ENCODE measurements at regions not wholly inside any gene's neighbourhood (a gene's known extent, or its start where the extent isn't known, plus 50 kb on each side); places are given as distances from the start of the nearest gene placed in this dataset.

DNA sequence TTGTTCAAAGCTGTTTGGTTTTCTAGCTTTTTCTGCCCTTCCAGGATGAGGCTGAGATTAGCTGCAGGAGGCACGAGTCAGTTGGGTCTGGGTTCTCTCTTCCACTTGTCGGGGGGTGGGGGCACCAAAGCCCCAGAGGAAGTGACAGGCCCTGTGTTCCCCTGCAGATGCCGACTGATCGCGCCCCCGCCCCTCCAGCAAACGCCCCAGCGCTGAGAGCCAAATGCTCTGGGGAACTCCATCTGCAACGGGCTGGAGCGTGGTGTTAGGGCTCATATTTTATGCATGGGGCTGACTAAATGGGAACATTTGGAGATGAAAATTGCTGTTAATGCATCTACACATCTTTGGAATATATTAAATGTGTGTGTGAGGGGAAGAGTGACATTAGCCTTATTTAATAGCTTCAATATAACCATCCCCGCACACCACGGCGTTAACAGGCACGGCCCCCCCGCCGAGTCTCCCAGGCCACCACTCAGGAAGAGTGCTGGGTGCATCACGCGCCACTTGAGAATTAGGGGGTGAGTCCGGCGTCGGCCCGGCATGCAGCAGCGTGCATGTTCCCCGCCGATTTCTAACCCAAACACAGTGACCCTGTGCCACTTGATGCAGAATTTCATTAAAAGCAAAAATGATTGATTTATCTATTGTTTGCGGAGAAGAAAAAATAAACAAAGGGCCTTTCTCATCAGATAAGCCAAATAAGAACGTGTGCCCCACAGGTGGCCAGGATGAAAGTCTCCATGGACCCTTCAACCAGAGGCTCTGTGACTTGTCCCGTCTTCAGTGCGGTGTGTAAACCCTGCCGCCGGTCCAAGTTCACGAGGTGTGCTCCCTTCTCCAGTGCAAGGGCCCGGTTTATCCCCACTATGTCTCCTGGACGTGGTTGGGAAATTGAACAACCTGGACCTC lies 165.0 kb upstream of the RTL1 start:
- DNase-seq (ENCODE audit: low spot score): no peak

DNA sequence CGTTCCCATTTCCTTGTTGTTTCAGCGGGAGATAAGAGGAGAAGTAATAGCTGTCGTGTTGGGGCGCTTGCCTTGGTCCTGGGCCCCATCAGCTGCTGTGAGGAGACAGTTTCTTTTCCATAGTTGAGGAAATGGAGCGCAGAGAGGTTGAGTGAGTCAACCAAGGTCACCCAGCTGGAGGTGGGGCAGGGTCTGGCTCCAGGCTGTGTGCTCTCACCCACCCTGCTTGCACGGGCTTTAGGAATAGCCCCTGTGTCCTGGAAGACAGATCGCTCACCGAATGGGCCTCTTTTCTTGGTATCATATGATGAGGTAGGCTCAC lies 165.7 kb upstream of the RTL1 start:
- DNase-seq (ENCODE audit: low spot score): no peak

DNA sequence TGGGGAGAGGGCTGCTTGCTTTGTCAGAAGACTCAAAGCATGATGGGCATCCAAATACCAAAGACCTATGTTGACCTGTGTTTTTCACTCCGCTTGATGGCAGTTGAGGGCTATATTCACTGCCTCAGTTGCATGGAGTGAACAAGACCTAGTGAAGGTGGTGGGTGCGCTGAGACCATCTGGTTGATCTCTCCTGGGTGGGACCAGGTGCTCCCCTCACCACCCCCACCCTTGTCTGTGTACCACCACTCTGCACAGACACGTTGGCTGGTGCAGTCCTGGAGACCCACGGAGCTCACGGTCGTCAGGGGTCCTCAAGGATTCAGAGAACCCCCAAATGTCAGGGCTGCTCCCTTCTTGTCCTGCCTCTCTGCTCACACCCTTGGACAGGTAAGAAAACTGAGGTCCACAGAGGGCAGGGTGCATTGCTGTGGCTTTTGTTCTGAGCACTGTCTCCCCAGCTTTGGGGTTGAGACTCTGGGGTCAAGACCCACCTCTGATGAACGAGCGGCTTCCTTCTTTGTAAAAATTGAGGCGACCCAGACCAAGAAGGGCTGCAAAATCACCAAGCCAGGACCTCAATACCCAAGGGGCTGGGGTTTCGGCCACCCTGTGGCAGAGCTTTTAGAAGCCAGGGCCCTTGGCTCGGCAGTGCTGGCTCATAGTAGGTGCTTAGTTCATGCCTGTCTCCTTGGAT lies 166.3 kb upstream of the RTL1 start:
- DNase-seq (ENCODE audit: low spot score): no peak

DNA sequence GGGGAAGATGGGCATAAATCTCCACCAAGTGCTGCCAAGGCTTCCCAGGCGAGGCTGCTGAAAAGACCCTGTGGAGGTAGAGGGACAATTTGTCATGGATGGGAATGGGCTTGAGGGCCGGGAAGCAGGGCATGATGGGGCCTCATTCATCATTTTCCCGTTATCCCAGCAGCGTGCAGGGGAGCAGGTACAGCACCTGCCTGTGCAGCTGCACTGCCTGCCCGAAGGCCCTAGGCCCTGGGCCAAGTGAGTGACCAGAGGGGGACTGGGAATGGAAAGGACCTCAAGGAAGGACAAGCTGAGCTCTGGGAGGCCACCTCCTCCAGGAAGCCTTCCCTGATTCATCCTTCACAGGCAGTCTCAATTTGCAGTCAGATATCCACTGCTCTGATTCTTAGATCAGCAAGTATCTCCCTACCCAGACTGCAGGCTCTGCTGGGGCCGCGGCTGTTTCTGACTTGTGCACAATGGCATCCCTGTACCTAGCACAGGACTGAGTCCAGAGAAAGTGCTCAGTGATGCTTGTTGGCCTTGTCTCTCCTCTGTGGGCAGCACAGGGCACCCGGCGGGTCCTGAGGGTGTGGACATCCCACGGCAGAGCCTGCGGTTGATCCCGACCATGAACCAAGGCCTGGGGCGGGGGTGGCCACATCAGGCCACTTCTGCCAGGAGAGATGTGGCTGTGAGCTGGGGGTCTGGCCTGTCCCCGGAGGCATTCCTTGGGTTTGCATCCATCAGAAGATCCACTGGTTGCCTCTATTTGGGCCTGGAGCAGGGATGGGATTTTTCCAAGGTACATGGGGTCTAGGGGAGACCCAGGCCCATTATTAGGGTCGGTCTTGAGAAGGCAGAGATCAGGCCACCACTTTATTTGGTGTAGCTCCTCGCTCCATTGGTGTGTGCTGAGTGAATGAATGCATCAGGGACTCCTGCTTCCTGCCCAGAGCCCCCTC lies 167.3 kb upstream of the RTL1 start:
- DNase-seq (ENCODE audit: low spot score): no peak

DNA sequence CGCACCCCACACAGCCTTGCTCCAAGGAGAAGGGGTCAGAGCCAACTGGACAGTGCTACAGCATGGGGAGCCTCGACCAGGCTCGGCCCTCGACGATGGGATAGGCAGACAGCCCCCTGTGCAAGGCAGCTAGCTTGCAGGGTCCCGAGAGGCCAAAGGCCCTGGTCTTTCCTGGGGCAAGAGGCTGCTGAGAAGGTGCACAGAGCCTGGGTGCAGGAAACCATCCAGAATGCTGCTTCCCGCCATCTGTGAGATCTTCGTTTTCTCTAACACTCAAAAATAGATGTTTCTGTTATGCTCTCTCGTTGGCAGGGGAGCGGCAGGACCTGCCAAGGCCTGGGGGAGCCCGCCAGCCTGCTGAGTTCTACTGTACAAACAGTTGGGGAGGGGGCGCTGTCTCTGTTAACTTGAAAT lies 168.0 kb upstream of the RTL1 start:
- no peak for DNase-seq (ENCODE audit: low spot score)

DNA sequence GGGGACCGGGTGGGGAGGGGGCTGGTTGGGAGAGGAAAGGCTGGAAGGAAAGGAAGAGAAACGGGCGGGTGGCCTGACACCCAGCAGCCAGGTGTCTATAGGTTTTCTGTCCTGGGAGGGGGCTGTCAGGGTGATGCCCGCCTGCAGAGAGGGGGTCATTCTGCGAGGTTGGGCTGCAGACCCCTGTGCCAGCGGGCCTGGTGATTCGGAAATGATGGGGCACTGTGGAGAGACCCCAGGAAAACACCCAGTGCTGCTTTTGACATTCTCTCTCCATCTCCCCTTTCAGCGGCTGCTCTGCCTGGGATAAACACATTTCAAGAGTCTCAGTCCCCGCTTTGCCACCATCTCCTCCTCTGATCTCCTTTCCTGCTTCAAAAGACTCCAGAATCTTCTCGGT lies 168.5 kb upstream of the RTL1 start:
- DNase-seq (ENCODE audit: low spot score): no peak

DNA sequence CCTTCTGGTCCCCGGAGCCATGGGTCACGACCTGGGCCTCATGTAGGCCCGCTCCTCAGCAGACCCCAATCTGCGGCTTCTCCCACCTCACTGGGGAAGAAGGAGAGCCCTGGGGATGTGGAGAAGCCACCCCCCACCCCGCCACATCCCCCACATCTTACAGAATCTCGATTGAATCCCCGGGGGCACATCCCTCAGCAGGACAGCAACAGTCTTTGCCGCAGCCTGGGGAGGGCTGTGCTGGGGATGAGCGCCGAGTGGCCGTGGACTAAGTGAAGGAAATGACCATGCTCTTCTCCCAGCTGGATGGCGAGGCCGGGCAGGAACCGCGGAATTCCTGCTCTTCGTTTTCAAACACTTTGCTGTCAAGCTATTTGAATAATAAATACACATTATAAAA lies 169.0 kb upstream of the RTL1 start:
- no peak for DNase-seq (ENCODE audit: low spot score)

DNA sequence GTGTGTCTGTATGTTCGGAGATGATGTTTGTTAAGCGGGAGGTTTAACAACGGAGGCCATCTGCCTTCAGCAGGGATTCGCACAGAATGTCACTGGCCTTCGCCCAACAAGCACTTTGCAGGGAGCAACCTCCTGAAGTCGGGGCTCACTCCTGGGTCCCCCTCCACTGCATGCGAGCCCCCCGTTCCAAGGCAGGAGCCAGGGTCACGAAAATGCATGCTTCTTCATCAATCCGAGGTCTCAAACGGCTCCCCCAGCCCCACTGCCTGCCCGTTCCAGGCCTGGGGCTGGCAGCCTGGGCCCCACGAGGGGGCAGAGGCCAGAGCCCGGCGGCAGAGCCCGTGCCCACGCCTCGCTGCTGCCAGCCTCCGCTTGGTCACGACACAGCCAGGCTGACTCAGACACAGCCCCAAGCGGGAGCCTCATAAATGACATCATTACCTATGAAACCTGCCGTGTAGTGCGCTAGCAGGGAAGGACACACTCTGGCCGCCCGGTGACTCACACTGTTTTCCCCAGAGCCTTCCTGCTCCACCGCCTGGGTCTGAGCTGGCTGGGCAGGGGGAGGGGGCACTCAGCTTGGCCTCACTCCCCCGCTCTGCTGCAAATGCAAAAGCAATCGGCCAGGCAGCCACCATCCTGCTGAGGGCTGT lies 169.5 kb upstream of the RTL1 start:
- peak; percentile 98 for DNase-seq (ENCODE audit: low spot score)

DNA sequence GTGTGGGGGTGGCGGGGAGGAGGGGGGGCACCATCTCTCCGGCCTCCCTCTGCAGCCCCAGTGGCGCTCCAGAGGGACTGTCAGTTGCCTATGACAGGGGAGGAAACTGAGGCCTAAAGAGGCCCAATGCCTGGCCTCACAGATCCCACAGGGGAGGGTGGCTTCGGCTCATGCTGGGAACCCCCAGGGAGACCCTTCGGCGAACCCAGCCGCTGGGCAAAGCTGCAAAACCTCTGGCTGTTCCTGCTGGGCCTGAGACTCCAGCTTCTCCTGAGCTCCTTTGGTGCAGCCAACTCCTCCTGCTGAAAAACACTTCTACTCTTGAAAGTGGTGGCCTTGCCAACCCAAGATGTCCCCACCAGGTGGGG lies 170.1 kb upstream of the RTL1 start:
- no peak for DNase-seq (ENCODE audit: low spot score)

DNA sequence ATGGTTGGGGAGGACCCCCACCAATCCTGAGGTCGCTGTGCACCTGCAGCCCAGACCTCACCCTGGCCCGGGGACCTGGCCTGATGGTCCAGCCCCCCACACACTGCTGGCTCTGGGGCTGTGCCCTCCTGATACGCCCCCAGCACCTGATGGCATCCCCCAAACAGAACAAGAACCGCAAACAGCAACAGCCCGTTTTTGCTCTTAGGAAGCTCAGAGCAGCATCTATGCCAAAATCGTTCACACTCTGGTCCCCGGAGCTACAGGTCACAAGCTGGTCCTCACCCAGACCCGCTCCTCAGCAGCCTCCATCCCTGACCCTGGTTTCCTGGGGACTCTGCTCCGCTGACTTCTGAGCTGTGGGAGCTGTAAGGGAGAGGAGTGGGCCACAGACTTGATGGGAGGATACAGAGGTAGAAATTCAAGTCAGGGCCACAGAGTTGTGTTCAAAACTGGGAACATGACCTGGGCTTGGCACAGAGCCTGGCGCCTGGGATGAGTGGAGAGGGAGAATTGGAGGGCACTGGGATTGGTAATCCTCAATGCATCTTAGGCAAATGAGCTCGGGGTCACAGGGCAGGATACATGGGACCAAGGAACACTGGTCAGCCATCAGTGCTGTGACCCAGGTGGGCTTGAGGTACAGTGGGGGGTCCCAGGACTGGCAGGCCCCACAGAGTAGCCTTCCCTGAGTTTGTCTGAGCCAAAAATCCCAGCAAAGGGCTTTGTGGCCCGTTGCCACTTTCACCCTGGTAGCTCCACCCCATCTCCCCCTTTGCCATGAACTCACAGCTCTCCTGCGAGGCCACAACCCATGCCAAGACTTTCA lies 170.9 kb upstream of the RTL1 start:
- DNase-seq (ENCODE audit: low spot score): no peak

DNA sequence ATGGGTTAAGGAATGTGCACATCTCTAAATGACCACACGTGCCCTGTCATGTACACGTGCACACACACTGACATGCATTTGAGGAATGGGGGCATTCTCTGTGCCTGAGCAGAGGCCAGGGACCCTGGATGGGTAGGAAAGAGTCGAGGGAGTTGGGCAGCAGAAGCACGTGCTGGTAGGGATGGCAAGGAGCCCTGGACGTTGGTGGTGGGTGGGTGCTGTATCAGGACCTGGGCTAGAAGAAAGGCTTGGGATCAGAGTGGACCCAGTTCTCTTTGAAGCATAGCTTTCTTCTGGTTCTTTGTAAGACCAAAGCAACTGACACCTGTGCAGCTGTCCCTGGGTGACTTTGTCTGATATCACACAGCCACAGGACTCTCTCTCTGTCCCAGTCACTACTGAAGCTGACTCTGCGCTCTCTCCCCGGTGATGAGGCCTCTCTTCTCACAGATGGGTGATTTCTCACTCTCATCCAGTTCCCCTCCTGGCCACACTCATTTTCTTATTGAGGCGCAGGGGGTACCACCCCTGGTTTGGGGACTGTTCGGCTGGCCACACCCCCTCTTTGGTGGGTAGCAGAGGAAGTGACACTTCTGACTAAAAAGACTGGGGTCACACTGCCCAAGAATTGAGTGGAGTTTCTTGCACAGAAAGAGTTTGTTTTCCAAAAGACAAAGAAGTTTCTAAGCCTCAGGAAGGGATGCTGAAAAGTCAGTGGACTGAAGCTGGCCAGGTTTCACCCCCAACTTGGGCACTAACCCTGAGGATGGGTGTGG lies 171.7 kb upstream of the RTL1 start:
- DNase-seq (ENCODE audit: low spot score): no peak

DNA sequence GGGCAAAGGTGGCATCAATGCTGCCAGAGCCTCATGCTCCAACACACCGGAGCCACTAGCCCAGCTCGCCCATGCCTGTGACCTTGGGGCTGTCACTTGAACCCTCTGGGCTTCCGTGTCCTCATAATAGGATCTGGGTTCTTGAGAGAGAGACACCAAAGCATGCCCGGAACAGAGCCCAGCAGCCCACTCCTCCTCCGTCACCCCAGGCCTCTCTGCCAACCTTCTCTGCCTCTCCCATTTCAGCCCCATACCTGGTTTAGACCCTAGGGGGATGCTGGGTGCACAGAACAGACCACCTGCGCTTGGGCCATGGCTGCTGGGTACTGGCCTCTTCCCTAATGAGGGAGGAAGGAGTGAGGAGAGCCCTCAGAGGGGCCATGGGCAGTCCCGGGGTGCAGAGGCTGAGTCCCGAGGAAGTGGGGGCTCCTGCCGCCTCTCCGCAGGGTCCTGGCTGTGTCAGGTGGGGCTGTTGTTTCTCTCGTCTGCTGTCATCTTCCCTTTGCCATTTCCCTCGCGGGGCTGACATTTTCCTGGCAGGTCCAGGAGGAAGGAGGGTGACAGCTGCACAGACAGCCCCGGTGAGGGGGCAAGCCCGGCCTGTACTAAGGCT lies 172.4 kb upstream of the RTL1 start:
- DNase-seq (ENCODE audit: low spot score): no peak

DNA sequence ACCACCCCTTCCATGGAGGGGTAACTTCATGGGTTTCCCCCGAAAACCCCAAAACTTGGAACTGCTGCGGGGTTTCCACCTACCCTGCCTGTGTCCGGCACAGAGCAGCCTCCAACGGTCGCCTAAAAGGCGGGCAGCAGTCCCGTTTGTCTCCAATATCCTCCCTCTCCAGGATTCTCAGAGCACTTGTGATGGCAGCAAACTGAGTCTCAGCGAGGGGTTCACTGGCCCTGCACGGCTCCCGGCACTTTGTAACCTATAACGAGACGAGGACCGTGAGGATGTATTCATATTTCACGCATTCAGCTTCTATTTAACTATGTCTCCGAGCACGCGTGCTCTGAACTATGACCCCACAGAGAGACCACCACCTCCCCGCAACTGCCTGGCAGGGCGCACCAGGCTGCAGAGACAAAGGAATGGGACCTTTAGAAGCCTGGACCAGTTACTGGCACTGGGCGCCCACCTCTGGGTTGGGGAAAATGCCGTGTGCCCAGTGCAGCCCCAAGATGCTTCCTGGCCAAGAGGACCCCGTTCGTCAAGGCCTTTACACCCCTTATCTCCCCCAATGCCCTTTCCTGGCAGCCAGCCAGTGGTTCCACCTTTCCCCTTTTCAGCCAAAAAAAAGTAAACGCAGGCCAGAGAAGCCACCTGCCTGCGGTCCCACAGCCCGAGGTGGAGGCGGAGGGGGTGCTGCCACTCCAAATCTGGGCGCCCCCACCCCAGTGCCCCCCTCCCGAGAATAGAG lies 173.1 kb upstream of the RTL1 start:
- no peak for DNase-seq (ENCODE audit: low spot score)

DNA sequence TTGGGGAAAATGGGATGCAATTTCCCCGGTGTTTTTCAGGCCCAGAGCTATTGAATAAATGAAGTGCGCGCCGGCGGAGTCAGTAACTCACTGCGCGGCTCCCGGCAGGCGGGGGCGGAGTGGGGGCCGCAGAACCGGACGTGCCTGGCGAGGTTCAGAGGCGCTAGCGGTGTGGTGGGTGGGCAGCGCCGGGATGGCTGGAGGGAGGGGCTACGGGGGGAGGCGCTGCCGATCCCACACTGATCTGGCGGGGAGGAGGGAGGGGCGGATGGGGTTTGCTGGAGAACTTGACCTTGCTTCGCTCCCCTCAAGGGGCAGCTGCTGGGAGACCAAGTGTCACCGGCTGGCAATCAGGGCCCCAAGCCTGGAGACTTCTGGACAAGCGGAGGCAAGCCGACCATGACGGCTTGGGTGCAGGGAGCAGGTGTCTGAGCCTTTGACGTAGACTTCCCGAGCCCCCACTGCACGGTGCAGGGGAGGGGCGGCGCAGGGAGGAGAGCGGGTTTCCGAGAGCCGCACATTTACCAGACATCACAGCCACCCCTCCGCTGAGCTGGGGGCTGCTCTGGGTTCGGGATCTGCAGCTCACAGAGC lies 174.1 kb upstream of the RTL1 start:
- DNase-seq (ENCODE audit: low spot score): no peak

DNA sequence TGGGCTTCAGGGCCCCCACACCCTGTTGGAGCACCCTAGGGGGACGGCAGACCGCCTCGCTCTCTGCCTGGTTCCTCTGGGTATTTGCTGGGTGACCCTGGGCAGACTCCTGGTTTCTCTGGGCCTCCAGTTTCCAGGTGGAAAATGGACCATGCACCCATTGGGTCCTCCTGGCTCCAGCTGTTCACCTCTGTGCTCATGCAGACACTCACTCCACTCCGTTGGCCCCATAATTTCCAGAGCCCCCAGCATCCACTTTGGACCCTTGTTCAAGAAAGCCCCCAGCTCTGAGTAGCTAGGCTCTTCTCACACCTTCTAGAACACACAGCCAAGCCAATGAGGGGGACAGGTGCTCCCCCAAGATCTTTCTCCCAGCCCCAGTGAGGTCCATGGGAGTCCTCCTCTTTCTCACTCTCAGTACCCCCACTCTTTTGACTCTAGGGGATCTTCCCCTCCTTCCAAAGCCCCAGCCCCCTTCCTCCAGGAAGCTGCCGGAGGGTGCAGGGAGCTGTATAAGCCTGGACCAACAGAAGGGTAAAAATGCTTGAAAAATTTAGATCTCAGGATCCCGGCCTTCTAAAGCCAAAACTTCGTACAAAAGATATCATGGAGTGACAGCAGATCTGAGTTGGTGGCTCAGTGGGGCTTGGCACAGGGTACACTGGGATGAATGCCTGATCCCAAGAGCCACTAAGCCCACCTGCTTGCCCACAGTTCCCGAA lies 174.8 kb upstream of the RTL1 start:
- DNase-seq (ENCODE audit: low spot score): no peak

DNA sequence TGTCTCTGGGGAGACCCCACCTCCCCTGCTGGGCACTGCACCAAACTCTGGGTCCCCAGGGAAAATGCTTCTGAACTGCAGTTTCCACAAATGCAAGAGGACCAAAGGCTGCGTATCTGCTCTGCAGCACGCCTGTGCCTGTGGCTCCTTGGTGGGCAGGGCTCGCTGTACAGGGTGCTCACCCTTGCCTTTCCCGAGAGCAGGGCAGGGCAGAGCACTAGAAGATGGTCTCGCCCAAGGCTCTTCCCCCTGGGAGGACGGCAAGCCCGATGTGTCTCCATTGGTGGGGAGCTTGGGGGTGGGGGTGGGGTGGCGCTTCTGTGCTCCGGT lies 175.3 kb upstream of the RTL1 start:
- DNase-seq (ENCODE audit: low spot score): no peak

DNA sequence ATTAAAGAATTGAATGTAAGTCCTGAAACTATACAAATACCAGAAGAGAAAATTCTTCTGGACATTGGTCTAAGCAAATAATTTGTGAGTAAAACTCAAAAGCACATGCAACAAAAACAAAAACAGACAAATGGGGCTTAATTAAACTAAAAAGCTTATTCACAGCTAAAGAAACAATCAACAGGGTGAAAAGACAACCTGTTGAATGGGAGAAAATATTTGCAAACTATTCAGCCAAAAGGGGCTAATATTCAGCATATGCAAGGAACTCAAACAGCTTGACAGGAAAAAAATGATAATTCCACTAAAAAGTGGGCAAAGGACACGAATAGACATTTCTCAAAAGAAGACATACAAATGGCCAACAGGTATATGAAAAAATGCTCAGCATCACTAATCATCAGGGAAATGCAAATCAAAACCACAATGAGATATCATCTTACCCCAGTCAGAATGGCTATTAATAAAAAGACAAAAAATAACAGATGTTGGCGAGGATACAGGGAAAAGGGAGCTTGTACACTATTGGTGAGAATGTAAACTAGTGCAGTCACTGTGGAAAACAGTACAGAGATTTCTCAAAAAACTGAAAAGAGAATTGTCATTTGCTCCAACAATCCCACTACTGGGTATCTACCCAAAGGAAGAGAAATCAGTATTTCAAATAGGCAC lies 177.5 kb upstream of the RTL1 start:
- DNase-seq (ENCODE audit: low spot score): no peak

DNA sequence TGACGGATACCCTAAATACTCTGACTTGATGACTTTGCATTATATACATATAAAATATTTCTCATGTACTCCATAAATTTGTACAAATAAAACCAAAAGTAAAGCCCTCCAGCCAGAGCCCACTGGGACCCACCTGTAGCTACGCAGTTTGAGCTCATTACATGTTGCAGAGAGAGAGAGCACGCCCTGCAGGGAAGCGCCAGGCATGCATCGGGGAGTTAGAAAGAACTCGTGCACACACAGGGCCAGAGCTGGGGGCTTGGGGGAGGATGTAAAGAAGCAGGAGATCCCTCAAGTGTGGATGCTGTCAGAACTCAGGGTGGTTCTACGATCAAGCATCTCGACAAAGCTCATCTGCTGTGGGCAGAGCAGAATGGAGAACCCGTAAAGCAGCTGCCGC lies 178.5 kb upstream of the RTL1 start:
- DNase-seq (ENCODE audit: low spot score): no peak

All from SW480 (cell line).